Bronchial epithelial cell (primary cell): ENCODE measurements at regions not wholly inside any gene's neighbourhood (a gene's known extent, or its start where the extent isn't known, plus 50 kb on each side); places are given as distances from the start of the nearest gene placed in this dataset.

Experiments
- DNase-seq: peaks from one replicate; pipeline ENCODE4 v3.0.0-alpha.2; 2010; ENCODE audit warnings: low read depth
- FAIRE-seq: peaks from 2 replicates; lab custom pipeline; 2011; peaks lifted over from hg19 to GRCh38; lab: Jason Lieb, UNC
- H3K27me3 ChIP-seq: 2 replicates; pipeline ENCODE4 v1.5.1; 2011; ENCODE audit warnings: low read length; ENCODE audit not compliant: control insufficient read depth, insufficient read depth
- H3K36me3 ChIP-seq: 2 replicates; pipeline ENCODE4 v1.5.1; 2011; ENCODE audit warnings: low read length; ENCODE audit not compliant: control insufficient read depth, insufficient read depth
- H3K4me3 ChIP-seq: 2 replicates; pipeline ENCODE4 v1.5.1; 2011; ENCODE audit warnings: mild to moderate bottlenecking, low read depth, low read length, control low read depth
- TF ChIP-seq, protein P1 (sequence below): IDR thresholded peaks from 2 replicates; pipeline ENCODE4 v1.5.1; 2011; ENCODE audit warnings: mild to moderate bottlenecking, moderate library complexity, low read length, control low read depth, inconsistent platforms; ENCODE audit not compliant: insufficient read depth, severe bottlenecking

DNA sequence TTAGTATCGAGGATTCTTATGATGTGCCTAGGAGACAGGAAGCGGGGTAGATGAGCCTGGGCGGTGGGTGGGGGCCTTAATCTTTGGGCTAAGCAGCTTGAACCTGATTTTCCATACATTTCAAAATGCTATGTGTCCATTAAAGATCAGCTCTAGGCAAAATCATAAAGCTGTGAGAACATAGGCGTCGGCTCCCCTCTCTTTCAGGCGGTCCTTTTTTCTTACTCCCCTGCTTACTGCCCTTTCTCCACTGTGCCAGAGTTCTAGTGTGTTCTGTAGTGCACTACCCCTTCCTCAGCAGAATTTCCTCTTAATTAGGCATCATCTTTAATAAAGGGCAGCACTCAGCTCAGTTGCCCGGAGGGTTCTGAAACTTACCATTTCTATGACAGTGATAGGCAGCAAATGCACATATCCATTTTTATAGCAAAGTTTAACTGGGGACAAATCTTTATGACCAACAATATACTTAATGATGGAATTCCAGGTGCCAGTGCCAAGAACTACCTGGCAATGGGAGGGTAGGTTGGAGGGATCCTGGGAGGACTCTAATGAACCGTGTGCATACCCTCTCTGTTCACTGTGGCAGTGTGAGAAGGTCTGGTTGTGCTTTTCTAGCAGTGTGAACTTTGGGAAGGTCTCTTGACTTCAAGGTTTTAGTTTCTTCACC lies 404.5 kb upstream of the TPM1 start:
- TF ChIP-seq, protein P1, sequence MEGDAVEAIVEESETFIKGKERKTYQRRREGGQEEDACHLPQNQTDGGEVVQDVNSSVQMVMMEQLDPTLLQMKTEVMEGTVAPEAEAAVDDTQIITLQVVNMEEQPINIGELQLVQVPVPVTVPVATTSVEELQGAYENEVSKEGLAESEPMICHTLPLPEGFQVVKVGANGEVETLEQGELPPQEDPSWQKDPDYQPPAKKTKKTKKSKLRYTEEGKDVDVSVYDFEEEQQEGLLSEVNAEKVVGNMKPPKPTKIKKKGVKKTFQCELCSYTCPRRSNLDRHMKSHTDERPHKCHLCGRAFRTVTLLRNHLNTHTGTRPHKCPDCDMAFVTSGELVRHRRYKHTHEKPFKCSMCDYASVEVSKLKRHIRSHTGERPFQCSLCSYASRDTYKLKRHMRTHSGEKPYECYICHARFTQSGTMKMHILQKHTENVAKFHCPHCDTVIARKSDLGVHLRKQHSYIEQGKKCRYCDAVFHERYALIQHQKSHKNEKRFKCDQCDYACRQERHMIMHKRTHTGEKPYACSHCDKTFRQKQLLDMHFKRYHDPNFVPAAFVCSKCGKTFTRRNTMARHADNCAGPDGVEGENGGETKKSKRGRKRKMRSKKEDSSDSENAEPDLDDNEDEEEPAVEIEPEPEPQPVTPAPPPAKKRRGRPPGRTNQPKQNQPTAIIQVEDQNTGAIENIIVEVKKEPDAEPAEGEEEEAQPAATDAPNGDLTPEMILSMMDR, result no peak
- no peak overlapping the region for H3K4me3 ChIP-seq
- DNase-seq (no peak), FAIRE-seq (no peak)
- no peaks in the 10 kb centered on the region for H3K27me3 ChIP-seq
- H3K36me3 ChIP-seq, result no peaks in the 10 kb centered on the region

DNA sequence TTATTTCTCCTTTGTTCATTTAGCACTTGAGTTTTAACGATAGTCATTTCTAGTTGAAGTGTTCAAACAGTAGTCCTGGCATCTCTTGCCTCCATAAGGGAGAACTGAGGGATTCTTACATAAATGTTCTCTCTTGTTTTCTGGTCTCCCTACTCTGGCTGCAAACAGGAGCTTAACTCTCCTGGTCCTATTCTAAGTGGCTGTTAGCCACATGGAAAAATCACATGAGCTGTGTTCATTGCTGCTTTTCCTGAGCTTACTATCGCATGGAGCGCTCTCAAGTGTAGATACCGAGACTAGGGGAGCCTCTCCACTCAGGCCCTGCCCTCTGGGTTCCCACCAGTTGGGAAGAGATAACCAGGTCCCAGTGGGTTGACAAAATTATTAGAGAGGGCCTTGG lies 403.1 kb upstream of the TPM1 start:
- Histone ChIP-seq H3K27me3 (peaks cover 2% of the 10 kb centered on the region), H3K4me3 (no peak overlapping the region), H3K36me3 (no peaks in the 10 kb centered on the region)
- no peak for FAIRE-seq
- TF ChIP-seq, protein P1, result no peak
- no peak for DNase-seq

DNA sequence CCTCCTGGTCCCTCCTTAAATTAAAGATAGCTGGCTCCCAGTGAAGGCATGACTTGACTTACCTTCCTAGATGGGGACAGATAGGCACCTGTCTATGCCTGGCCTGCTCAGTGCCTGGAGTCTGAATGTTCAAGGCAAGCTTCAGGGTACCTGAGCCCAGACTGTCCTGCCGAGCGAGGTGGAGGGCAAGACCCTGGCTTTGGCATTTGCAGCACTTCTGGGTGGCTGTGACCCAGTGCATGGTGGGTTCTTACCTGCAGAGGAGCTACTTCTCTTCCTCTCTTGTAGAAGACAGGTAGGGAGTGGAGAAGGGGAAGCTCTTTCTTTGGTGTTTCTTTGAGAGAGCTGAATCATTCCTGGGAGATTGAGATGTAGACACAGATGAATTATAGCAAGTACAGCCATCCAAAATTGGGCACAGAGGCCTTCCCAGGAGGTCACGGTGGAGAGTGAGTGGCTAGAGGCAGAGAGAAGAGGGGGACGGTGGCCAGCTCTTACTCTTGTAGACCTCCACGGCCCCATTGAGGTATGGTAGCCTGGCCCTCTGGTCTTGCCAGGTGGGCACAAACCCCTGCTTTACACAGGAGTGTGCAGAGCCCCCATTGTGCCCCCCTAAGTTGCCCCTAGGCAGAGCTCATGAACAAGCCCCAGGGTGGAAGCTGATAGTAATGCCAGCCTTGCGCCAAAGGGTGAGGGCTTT lies 402.5 kb upstream of the TPM1 start:
- FAIRE-seq, result no peak

DNA sequence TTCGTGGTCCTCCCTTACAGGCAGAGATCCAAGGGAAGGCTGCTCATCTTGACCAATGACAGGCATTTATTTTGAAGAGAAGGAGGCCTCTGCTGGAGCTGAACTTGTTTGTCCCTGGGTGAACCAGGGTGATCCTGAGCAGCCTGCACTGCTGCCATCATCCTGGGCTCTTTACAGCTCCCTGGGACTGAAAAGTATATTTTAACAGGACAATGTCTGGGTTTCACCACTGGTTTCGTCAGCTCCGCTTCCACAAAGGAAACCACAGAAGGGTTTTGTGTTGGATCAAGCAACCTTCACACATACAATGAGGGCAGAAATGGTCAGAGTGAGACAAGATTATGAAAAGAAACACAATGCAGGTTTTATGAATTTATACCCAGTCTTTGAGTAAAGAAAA lies 400.7 kb upstream of the TPM1 start:
- no peak for FAIRE-seq
- TF ChIP-seq, protein P1, result no peak

More for the DNA sequence above, 402.5 kb upstream of the TPM1 start:
- DNase-seq, result no peak
- H3K27me3 ChIP-seq, result peaks cover 4% of the 10 kb centered on the region
- H3K36me3 ChIP-seq, result no peaks in the 10 kb centered on the region
- TF ChIP-seq, protein P1, result no peak
- no peak overlapping the region for H3K4me3 ChIP-seq

DNA sequence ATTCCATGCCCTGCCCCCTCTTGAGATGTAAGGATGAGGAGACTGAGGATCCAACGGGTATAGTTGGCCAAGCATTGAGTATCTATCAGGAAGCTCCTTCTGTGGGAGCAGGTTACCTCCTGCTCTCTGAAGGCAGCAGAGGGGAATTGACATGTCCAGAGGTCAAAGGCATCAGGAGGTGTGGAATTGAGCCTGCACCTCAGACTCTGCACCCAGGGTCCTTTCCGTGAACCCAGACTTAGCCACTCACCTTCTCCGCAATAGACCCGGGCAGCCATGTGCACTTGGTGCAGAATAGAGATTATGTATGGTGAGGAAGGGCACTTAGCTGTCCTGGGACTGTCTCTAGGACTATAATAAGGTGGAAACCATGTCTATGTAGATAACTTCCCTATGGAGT lies 399.0 kb upstream of the TPM1 start:
- Histone ChIP-seq H3K36me3 (no peaks in the 10 kb centered on the region), H3K4me3 (no peak overlapping the region), H3K27me3 (peaks cover 4% of the 10 kb centered on the region)
- FAIRE-seq, result no peak
- TF ChIP-seq, protein P1, result no peak
- no peak for DNase-seq

More for the DNA sequence above, 400.7 kb upstream of the TPM1 start:
- Histone ChIP-seq H3K27me3 (peaks cover 4% of the 10 kb centered on the region), H3K4me3 (no peak overlapping the region), H3K36me3 (no peaks in the 10 kb centered on the region)
- DNase-seq, result no peak
